Stomach (tissue), 4 donors: ENCODE measurements at regions not wholly inside any gene's neighbourhood (a gene's known extent, or its start where the extent isn't known, plus 50 kb on each side); places are given as distances from the start of the nearest gene placed in this dataset.

Experiments used
- EP300 ChIP-seq: sonication (generic); formaldehyde crosslinking; IDR thresholded peaks from one replicate; pipeline ENCODE4 v1.6.1; 2017; ENCODE audit warnings: antibody characterized with exemption
- POLR2A ChIP-seq, 4 donors: fragments of 450-650 bp; IDR thresholded peaks; one replicate each; pipeline ENCODE4 v1.6.1; 2016; ENCODE audit warnings: antibody characterized with exemption in 4 of 4, control low read depth in 2 of 4, mild to moderate bottlenecking in 1 of 4, moderate library complexity in 1 of 4
- POLR2AphosphoS5 ChIP-seq, 3 donors: sonication (generic); formaldehyde crosslinking; IDR thresholded peaks; one replicate each; pipeline ENCODE4 v1.6.1; 2016; ENCODE audit warnings: antibody characterized with exemption in 3 of 3
- TF ChIP-seq, protein P1 (sequence below), 7 experiments: fragments of 450-650 bp in 4 of 7; fragments of 200-600 bp in 3 of 7; sonication (generic) in 3 of 7; IDR thresholded peaks; one replicate each; pipeline ENCODE4 v1.5.1; 2016 to 2019; ENCODE audit warnings: antibody characterized with exemption in 7 of 7, control low read depth in 2 of 7, mild to moderate bottlenecking in 1 of 7

DNA sequence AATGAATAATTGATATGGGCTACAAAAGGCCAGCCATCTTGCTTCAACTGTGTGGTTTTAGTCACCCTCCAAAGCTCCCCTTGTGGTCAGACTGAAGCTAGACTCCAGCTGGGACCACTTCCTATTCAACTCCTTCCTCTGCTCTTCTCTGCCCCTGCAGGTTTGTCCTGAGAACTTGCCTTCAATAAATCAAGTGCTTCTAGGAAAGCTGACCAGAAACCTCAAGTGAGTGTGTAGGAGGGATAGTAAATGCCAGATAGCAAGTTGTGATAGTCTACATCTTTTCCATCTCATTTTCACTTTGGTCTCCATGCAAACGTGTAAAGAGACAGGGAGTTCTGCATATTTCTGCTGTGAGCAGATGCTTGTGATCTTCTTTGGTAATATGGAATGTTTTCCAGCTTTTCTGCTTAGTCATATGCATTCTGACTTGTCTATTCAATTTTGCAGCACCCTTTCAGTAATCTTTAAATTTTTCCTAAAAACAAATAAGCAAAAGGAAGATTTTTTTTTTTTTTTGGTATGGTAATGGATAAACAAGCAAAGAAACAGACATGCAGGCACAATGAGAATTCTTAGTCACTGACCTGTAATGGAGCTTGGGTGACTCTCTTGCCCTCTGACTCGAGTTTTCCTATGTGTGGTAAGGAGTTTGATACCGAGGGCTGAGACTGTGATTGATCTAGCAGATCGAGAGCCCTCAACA, 201.3 kb upstream of the BTBD3 start:
- TF ChIP-seq, protein P1, sequence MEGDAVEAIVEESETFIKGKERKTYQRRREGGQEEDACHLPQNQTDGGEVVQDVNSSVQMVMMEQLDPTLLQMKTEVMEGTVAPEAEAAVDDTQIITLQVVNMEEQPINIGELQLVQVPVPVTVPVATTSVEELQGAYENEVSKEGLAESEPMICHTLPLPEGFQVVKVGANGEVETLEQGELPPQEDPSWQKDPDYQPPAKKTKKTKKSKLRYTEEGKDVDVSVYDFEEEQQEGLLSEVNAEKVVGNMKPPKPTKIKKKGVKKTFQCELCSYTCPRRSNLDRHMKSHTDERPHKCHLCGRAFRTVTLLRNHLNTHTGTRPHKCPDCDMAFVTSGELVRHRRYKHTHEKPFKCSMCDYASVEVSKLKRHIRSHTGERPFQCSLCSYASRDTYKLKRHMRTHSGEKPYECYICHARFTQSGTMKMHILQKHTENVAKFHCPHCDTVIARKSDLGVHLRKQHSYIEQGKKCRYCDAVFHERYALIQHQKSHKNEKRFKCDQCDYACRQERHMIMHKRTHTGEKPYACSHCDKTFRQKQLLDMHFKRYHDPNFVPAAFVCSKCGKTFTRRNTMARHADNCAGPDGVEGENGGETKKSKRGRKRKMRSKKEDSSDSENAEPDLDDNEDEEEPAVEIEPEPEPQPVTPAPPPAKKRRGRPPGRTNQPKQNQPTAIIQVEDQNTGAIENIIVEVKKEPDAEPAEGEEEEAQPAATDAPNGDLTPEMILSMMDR (IDR thresholded peaks at IDR 0.05) = peak in 1 of 7 experiments; percentile 9
- TF ChIP-seq POLR2A (IDR thresholded peaks at IDR 0.05) = no peak
- TF ChIP-seq POLR2AphosphoS5 (IDR thresholded peaks at IDR 0.05) = no peak
- TF ChIP-seq EP300 = no peak
